ENCODE measurements at regions not wholly inside any gene's neighbourhood (a gene's known extent, or its start where the extent isn't known, plus 50 kb on each side); places are given as distances from the start of the nearest gene placed in this dataset.

DNA sequence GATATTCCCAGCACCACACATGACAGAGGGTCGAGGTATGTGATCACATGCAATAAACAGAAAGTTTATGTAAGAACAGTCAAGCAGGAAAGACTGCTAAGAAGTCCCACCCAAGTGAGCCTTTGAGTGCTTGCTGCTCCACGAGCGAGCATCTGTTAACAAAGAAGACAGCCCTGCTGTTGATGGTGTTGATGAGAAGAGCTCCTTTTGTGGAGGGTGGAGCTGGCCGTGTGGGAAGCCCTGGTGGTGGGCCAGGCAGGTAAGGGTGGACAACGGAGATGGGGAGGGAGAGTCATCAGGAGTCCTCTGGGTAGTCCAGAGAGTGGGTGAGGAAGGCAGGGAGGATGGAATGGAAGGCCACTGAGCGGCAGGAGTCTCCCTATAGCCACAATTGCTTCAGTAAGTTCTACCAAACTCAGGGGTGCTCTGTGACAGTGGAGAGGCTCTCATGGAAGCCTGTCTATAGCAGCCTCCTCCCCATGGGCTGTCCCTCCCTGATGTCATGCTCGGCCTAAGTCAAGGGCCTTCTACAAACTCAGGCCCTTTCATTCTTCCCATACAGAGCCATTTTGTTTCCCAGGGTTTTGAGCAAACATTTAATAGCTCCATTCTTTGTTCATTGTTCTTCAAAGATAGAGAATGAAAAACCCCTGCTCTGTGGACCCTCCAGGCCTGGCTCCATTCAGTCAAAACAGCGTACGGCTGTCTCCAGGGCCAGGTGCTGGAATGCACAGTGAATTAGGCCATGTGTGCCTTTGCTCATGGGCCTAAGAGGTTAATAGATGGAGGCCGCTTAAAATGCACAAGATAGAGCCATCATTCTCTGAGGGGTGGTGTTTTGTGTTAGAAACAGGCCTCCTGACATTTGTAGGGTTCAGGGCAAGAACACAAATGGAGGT, 494.2 kb upstream of the RAB6C start:
- CTCF ChIA-PET = no interaction called here
- ATAC-seq = no peak
- no peaks in the 10 kb centered on the region for H3K9me3 ChIP-seq (ENCODE audit: low read length)
- no TSS peak for BruUV-seq (replicated peaks)
- no peaks in the 10 kb centered on the region for H3K36me3 ChIP-seq (ENCODE audit: low read depth, low read length)
- no peaks in the 10 kb centered on the region for H4K20me1 ChIP-seq (ENCODE audit: low read length)
- intact Hi-C loops (cut with micrococcal nuclease) = no loop called here
- POLR2A ChIA-PET (ENCODE audit: unreplicated experiment) = no interaction called here
- H3K79me2 ChIP-seq (ENCODE audit: low read length) = no peaks in the 10 kb centered on the region
- no peak overlapping the region for H2AFZ ChIP-seq (ENCODE audit: low read length)
- H3F3A ChIP-seq (ENCODE audit: low read length, unreplicated experiment) = no peaks in the 10 kb centered on the region
- TF ChIP-seq, protein P1, sequence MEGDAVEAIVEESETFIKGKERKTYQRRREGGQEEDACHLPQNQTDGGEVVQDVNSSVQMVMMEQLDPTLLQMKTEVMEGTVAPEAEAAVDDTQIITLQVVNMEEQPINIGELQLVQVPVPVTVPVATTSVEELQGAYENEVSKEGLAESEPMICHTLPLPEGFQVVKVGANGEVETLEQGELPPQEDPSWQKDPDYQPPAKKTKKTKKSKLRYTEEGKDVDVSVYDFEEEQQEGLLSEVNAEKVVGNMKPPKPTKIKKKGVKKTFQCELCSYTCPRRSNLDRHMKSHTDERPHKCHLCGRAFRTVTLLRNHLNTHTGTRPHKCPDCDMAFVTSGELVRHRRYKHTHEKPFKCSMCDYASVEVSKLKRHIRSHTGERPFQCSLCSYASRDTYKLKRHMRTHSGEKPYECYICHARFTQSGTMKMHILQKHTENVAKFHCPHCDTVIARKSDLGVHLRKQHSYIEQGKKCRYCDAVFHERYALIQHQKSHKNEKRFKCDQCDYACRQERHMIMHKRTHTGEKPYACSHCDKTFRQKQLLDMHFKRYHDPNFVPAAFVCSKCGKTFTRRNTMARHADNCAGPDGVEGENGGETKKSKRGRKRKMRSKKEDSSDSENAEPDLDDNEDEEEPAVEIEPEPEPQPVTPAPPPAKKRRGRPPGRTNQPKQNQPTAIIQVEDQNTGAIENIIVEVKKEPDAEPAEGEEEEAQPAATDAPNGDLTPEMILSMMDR (conservative IDR thresholded peaks at IDR 0.05; ENCODE audit: low read depth, low read length) = no peak
- TF ChIP-seq EZH2phosphoT487 (IDR thresholded peaks at IDR 0.05; ENCODE audit: borderline replicate concordance, low read length) = no peak
- no peak for TF ChIP-seq EZH2 (IDR thresholded peaks at IDR 0.05; ENCODE audit: low read length, unreplicated experiment)
- 0 out of 2 replicates have a peak, but pooled peaks cover 4% of the 10 kb centered on the region for H3K27me3 ChIP-seq (ENCODE audit: low read length)
- no peak overlapping the region for H3K27ac ChIP-seq (ENCODE audit: low read length)
- H3K4me2 ChIP-seq (ENCODE audit: low read length) = no peak overlapping the region
- no peak overlapping the region for H3K9ac ChIP-seq (ENCODE audit: low read length)
- no peaks in the 10 kb centered on the region for H3K4me1 ChIP-seq (ENCODE audit: insufficient read depth, low read length)
- H3K9me2 ChIP-seq (replicated peaks; ENCODE audit: low read length) = no peaks in the 10 kb centered on the region
- no peak for DNase-seq
- no peak overlapping the region for H3K4me3 ChIP-seq (ENCODE audit: low read length)

DNA sequence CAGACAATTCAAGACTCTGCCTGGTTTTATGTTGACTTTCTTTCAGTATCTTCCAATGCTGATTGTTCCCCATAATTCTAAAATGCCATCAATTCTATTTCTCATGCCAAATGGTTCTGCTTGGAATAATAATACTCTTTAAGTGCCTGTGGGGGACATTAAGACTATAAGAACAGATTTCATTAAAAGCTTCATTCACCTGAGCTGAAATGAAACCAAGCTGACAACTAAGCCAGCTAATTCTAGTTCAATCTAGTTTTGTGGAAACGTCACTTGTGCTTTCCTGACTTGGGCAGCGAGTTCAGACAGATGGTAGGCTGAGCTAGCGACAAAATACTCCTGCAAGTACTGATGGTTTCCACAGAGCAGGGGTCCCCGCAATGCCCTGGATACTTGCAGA, 491.1 kb upstream of the RAB6C start:
- ATAC-seq = no peak
- POLR2A ChIA-PET (ENCODE audit: unreplicated experiment) = no interaction called here

More for the DNA sequence above, 491.1 kb upstream of the RAB6C start:
- CTCF ChIA-PET = no interaction called here
- H3K9ac ChIP-seq (ENCODE audit: low read length) = no peak overlapping the region
- H3K79me2 ChIP-seq (ENCODE audit: low read length) = no peaks in the 10 kb centered on the region
- no peak overlapping the region for H3K4me3 ChIP-seq (ENCODE audit: low read length)
- H3K36me3 ChIP-seq (ENCODE audit: low read depth, low read length) = no peaks in the 10 kb centered on the region
- H3K4me1 ChIP-seq (ENCODE audit: insufficient read depth, low read length) = no peaks in the 10 kb centered on the region
- H2AFZ ChIP-seq (ENCODE audit: low read length) = no peak overlapping the region
- H3K27ac ChIP-seq (ENCODE audit: low read length) = no peak overlapping the region
- H3K9me3 ChIP-seq (ENCODE audit: low read length) = no peaks in the 10 kb centered on the region
- DNase-seq = no peak
- no peak overlapping the region for H3K4me2 ChIP-seq (ENCODE audit: low read length)
- H3K27me3 ChIP-seq (ENCODE audit: low read length) = peaks cover 9% of the 10 kb centered on the region; the same call in 1 of the 2 replicates
- TF ChIP-seq EZH2 (IDR thresholded peaks at IDR 0.05; ENCODE audit: low read length, unreplicated experiment) (no peak), EZH2phosphoT487 (IDR thresholded peaks at IDR 0.05; ENCODE audit: borderline replicate concordance, low read length) (no peak)
- TF ChIP-seq, protein P1 (conservative IDR thresholded peaks at IDR 0.05; ENCODE audit: low read depth, low read length) = no peak
- BruUV-seq (replicated peaks) = no TSS peak
- no peaks in the 10 kb centered on the region for H3F3A ChIP-seq (ENCODE audit: low read length, unreplicated experiment)
- intact Hi-C loops (cut with micrococcal nuclease) = no loop called here
- no peaks in the 10 kb centered on the region for H4K20me1 ChIP-seq (ENCODE audit: low read length)
- no peaks in the 10 kb centered on the region for H3K9me2 ChIP-seq (replicated peaks; ENCODE audit: low read length)
